ENCODE measurements at regions not wholly inside any gene's neighbourhood (a gene's known extent, or its start where the extent isn't known, plus 50 kb on each side); places are given as distances from the start of the nearest gene placed in this dataset.

- no peak overlapping the region for H3K9ac ChIP-seq
- H3K27ac ChIP-seq: no peak overlapping the region
- no peak overlapping the region for H3K4me2 ChIP-seq
- 0 out of 20 replicates have a peak, but pooled peaks cover 0 to 7% (median 0%) of the 10 kb centered on the region in 10 experiments for H3K4me1 ChIP-seq
- no peak overlapping the region for H3K4me3 ChIP-seq
- no peaks in the 10 kb centered on the region for H3K27me3 ChIP-seq
- H3K9me3 ChIP-seq (replicated peaks in 1 of 11): no peaks in the 10 kb centered on the region; a peak in 1 of 22 replicates
- no peaks in the 10 kb centered on the region for H4K20me1 ChIP-seq
- no peaks in the 10 kb centered on the region for H3K36me3 ChIP-seq
- TF ChIP-seq Cebpa-rat (IDR thresholded peaks at IDR 0.05): no peak
These were observed 328.9 kb upstream of the DDX18 start for GRCh38 chr2:117485588-117485987.

GRCh38 chr2:117486081-117486480 lies 328.4 kb upstream of the DDX18 start:
- Histone ChIP-seq H3K27me3 (no peaks in the 10 kb centered on the region), H3K9ac (no peak overlapping the region), H3K36me3 (no peaks in the 10 kb centered on the region), H3K4me3 (no peak overlapping the region), H3K4me2 (no peak overlapping the region), H3K4me1 (0 out of 20 replicates have a peak, but pooled peaks cover 0 to 7% (median 0%) of the 10 kb centered on the region in 10 experiments), H3K27ac (no peak overlapping the region), H3K9me3 (replicated peaks in 1 of 11) (no peaks in the 10 kb centered on the region; a peak in 1 of 22 replicates), H4K20me1 (no peaks in the 10 kb centered on the region)
- no peak for TF ChIP-seq Cebpa-rat (IDR thresholded peaks at IDR 0.05)

DNA sequence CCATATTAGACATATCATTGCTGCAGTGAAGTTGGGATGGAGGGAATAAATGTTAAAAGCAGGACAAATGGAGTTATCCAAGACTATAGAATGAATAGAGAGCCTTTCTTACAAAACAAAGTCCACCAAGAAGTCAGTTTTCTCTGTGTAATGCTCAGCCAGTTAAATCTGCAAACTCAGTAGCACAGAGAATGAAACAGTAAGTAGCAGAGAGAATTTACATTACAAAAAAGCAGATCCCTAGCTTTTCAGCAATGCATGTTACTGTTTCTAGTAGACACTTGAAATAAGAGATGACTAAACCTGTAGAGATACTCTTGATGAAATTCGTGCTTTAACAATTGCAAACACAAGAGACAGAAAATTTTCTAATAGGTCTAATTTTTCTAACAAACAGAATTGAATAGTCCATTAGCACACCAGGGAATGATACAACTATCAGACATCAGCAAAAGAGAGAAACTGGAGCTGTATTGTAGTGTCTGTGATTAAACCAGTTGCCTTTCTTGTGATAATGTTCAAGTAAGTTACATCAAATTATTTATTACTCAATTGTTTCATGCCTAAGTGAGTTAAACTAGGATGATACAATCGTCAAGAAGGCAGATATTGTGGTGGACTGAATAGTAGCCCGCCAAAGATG lies 322.2 kb upstream of the DDX18 start:
- Histone ChIP-seq H3K27me3 (no peaks in the 10 kb centered on the region), H3K27ac (no peak overlapping the region), H3K4me2 (no peak overlapping the region), H3K9ac (no peak overlapping the region), H3K4me1 (0 out of 20 replicates have a peak, but pooled peaks cover 0 to under 1% (median 0%) of the 10 kb centered on the region in 10 experiments), H3K9me3 (replicated peaks in 1 of 11) (no peaks in the 10 kb centered on the region), H4K20me1 (no peaks in the 10 kb centered on the region), H3K36me3 (no peaks in the 10 kb centered on the region), H3K4me3 (no peak overlapping the region)
- no peak for TF ChIP-seq Cebpa-rat (IDR thresholded peaks at IDR 0.05)

DNA sequence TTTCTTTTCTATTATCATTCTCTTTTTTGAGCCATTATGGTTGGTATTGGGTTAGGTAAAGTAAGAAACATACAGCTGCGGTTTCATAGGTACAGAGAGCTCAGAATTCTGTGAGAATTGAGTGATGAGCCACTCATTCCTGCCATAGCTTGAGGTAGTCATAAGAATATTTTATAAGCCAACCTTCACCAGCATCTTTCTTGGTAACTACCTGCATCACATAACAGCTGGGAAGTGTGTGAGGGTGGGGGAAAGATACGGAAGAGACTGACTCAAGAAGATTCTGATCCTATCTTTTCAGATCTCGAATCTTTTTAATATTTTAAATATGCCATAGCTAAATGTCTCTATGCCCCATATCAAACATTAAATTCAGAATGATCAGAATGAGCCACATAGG lies 313.8 kb upstream of the DDX18 start:
- H3K27me3 ChIP-seq: no peaks in the 10 kb centered on the region
- no peak overlapping the region for H3K4me3 ChIP-seq
- H3K4me1 ChIP-seq: no peaks in the 10 kb centered on the region
- no peaks in the 10 kb centered on the region for H4K20me1 ChIP-seq
- no peak overlapping the region for H3K4me2 ChIP-seq
- no peak overlapping the region for H3K9ac ChIP-seq
- no peaks in the 10 kb centered on the region for H3K9me3 ChIP-seq (replicated peaks in 1 of 11)
- H3K36me3 ChIP-seq: no peaks in the 10 kb centered on the region
- no peak for TF ChIP-seq Cebpa-rat (IDR thresholded peaks at IDR 0.05)
- H3K27ac ChIP-seq: no peak overlapping the region

DNA sequence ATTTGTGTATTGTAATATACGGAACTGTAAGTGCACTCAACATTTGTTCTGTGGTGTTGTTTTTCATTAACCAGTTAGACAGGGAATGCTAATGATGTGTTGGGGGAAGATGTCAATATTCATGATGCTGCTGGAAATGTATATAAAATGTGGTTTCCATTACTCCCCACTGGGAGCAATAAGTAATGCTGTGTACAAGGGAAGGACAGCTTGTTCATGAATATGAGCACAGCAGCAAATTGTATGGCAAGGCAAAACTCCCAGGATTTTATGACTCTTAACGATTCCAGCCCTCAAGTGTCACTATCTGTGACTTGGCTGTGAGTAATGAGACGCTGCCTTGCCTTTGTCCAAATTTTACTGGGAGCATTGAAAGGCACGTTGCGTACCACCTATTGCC lies 312.4 kb upstream of the DDX18 start:
- no peak overlapping the region for H3K4me3 ChIP-seq
- H3K9ac ChIP-seq: no peak overlapping the region
- TF ChIP-seq Cebpa-rat (IDR thresholded peaks at IDR 0.05): no peak

DNA sequence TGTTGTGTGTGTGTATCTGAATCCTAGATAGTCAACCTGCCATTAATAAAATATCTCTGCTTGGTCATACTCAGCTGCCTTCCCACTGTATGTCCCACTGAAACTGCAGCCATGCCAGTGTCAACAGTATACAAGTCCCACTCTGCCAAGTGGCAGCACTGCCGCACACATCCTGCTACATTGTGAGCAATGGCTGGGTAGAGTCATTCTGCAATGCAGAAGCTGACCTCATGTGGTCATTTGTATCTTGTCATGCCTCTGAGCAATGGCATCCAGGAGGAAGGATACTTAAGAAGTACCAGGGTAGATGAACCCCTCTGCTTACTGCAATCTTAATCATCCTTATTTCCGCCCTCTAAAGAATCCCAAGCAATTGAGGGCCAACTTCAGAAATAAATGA lies 302.2 kb upstream of the DDX18 start:
- H3K9me3 ChIP-seq (replicated peaks in 1 of 11): no peaks in the 10 kb centered on the region
- H3K9ac ChIP-seq: no peak overlapping the region
- no peak overlapping the region for H3K27ac ChIP-seq
- no peaks in the 10 kb centered on the region for H3K36me3 ChIP-seq
- TF ChIP-seq Cebpa-rat (IDR thresholded peaks at IDR 0.05): no peak
- no peaks in the 10 kb centered on the region for H3K27me3 ChIP-seq
- H3K4me3 ChIP-seq: no peak overlapping the region
- no peaks in the 10 kb centered on the region for H4K20me1 ChIP-seq
- no peak overlapping the region for H3K4me2 ChIP-seq
- no peaks in the 10 kb centered on the region; a peak in 1 of 20 replicates for H3K4me1 ChIP-seq

More for the DNA sequence above, 312.4 kb upstream of the DDX18 start:
- Histone ChIP-seq H3K27ac (no peak overlapping the region), H3K9me3 (replicated peaks in 1 of 11) (no peaks in the 10 kb centered on the region), H4K20me1 (no peaks in the 10 kb centered on the region), H3K27me3 (no peaks in the 10 kb centered on the region), H3K4me1 (no peaks in the 10 kb centered on the region), H3K36me3 (no peaks in the 10 kb centered on the region), H3K4me2 (no peak overlapping the region)

DNA sequence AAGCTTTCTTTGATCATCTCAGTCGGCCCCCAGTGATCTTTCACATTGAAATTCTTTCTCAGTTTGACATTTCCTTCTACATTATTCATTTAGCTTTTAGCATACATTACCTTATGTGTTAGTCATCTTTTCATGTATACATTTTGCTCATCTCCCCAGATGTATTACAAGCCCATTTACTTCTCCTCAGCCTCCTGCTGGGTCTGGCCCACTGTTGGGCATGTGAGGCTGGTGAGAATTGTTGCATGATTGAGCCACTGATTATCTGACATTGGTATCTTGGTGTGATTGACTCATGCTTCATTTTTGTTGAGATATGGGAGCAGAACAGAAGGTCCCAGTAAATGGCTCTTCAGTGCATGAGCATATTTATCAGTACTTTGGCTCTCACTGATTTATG lies 300.1 kb upstream of the DDX18 start:
- H3K9ac ChIP-seq: no peak overlapping the region
- H3K9me3 ChIP-seq (replicated peaks in 1 of 11): no peaks in the 10 kb centered on the region
- H3K4me3 ChIP-seq: no peak overlapping the region
- no peaks in the 10 kb centered on the region for H4K20me1 ChIP-seq
- H3K27me3 ChIP-seq: no peaks in the 10 kb centered on the region
- H3K4me2 ChIP-seq: no peak overlapping the region
- no peaks in the 10 kb centered on the region; a peak in 1 of 20 replicates for H3K4me1 ChIP-seq
- no peak overlapping the region for H3K27ac ChIP-seq
- no peaks in the 10 kb centered on the region for H3K36me3 ChIP-seq
- TF ChIP-seq Cebpa-rat (IDR thresholded peaks at IDR 0.05): no peak

- Histone ChIP-seq H3K9me3 (replicated peaks in 1 of 11) (no peaks in the 10 kb centered on the region), H3K4me1 (peaks cover 0 to 7% (median 2%) of the 10 kb centered on the region in 10 experiments; a peak in 7 of 20 replicates), H3K27me3 (no peaks in the 10 kb centered on the region), H3K4me3 (no peak overlapping the region), H3K4me2 (no peak overlapping the region), H3K9ac (no peak overlapping the region), H3K27ac (no peak overlapping the region), H4K20me1 (no peaks in the 10 kb centered on the region), H3K36me3 (no peaks in the 10 kb centered on the region)
- no peak for TF ChIP-seq Cebpa-rat (IDR thresholded peaks at IDR 0.05)
These were observed 295.3 kb upstream of the DDX18 start for GRCh38 chr2:117519238-117519637.

DNA sequence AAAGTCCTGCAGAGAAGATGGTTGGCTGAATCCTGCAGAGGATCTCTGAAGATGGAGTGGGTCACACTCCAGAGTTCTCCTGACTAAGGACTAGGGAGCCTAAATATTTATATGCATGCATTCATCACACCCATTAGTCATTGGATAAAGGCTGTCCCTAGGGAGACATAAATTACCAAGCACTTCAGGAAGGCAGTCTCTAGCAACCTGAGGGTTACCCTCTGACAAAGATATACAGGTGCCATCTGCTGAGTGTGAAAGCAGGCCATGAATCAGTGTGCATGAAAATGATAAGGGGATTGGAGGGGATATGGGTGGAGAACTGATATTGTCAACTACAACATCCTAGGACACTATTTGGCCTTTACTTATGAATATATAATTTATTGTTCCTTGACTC lies 294.8 kb upstream of the DDX18 start:
- TF ChIP-seq Cebpa-rat (IDR thresholded peaks at IDR 0.05): no peak
- no peak overlapping the region for H3K27ac ChIP-seq
- H3K4me1 ChIP-seq: peaks cover 0 to 7% (median 2%) of the 10 kb centered on the region in 10 experiments; a peak in 7 of 20 replicates
- no peaks in the 10 kb centered on the region for H3K9me3 ChIP-seq (replicated peaks in 1 of 11)
- H3K9ac ChIP-seq: no peak overlapping the region
- no peaks in the 10 kb centered on the region for H3K27me3 ChIP-seq
- H3K4me2 ChIP-seq: no peak overlapping the region
- no peaks in the 10 kb centered on the region for H4K20me1 ChIP-seq
- no peak overlapping the region for H3K4me3 ChIP-seq
- no peaks in the 10 kb centered on the region for H3K36me3 ChIP-seq

- H3K4me3 ChIP-seq: no peak overlapping the region
- no peak for TF ChIP-seq Cebpa-rat (IDR thresholded peaks at IDR 0.05)
- peak overlapping the region in 3 of 11 experiments; percentile 24 to 40 (median 27); a peak in 5 of 22 replicates for H3K4me2 ChIP-seq
These were observed 291.2 kb upstream of the DDX18 start for GRCh38 chr2:117523267-117523666.

More at GRCh38 chr2:117523267-117523666, 291.2 kb upstream of the DDX18 start:
- Histone ChIP-seq H3K9me3 (replicated peaks in 1 of 11) (no peaks in the 10 kb centered on the region), H4K20me1 (no peaks in the 10 kb centered on the region), H3K27ac (no peak overlapping the region), H3K4me1 (peaks cover 0 to 7% (median 2%) of the 10 kb centered on the region in 10 experiments; a peak in 7 of 20 replicates), H3K27me3 (no peaks in the 10 kb centered on the region), H3K9ac (no peak overlapping the region), H3K36me3 (no peaks in the 10 kb centered on the region)

Data from BLaER1 treated with 17β-estradiol and CSF1 and Interleukin-3, amounts not matched to agents 10 nM and 100 nM (cell line).